Fibroblast of skin of left quadriceps (primary cell): ENCODE measurements at regions not wholly inside any gene's neighbourhood (a gene's known extent, or its start where the extent isn't known, plus 50 kb on each side); places are given as distances from the start of the nearest gene placed in this dataset.

Source experiments
- DNase-seq, 2 experiments: peaks; one replicate each; pipeline ENCODE4 v3.0.0-alpha.2; 2013; ENCODE audit warnings: low read depth in 2 of 2

DNA sequence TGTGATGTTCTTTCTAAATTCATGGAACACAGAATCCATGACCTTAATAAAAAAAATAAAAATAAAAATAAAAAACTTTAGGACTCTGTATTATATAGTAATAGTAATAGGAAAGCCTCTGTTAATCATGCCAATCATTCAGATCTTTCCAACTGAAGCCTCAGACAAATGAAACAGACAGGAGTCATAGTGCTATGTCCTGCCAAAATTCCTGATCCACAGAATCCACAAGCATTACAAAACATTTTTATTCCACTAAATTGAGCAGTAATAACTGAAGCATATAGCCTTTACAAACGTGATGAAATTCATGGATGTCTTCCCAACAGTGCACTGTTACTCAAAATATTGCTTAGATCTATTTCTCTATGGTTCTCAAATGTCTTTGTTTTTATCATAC, 820.6 kb upstream of the PCDH9 start:
- no peak for DNase-seq

DNA sequence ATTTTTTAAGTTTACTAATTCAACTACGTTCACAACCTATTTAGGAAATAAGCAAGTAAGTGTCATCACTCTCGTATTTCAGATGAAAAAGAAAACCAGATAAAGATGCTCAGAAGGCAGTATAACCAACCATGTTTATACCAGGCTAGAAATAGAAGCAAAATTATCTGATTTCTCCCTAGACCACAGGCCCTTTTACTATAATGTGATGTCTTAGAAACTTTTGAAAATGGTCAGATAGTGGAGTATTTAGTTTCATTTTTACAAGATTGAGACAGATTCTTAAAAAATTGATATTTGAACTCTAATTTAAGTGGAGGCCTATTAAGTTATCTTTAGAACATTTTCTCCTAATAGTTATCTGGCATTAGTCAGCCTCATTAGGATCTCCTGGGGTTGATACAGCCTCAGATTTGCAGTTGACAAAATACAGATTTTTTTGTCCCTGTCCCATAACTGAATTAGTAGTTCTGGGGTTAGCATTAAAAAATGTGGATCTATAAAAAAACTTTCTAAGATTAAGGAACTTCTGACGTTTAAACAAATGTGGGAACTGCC, 818.7 kb upstream of the PCDH9 start:
- no peak for DNase-seq

DNA sequence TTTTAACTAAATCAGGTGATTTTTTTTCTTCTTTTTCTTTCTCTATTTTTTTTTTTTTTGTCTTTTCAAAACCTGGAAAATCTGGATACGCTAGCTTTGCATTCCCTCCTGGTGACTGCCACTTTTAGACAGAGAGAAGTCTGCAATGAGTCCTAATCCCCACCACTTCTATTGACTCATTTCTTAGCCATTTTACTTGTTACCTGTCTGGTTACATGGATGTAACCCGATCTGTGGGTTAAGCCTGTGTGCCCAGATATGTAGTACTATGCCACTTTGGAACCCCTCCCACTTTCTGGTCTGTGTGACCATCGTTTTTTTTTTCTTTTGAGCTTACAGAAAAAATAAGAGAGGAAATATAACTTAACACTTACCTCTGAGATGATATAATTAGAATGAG, 817.8 kb upstream of the PCDH9 start:
- no peak for DNase-seq

DNA sequence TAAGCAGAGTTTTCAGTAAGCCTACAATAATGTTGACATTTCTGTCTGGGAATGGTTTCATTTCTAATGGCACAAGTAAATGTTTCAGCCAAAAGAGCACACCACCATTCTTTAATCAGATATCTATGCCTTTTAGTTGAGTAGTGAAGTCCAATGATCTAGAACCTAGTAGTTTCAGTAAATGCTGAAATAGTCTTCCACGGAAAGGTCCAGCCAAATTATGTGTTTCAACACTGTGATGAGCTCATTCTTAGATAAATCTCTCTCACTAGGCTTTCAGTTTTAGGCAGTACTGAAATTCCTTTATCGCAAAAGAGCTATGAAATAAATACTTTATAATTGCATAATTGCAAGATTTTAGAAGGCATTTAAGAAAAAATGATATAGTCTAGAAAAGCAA, 816.8 kb upstream of the PCDH9 start:
- no peak for DNase-seq

DNA sequence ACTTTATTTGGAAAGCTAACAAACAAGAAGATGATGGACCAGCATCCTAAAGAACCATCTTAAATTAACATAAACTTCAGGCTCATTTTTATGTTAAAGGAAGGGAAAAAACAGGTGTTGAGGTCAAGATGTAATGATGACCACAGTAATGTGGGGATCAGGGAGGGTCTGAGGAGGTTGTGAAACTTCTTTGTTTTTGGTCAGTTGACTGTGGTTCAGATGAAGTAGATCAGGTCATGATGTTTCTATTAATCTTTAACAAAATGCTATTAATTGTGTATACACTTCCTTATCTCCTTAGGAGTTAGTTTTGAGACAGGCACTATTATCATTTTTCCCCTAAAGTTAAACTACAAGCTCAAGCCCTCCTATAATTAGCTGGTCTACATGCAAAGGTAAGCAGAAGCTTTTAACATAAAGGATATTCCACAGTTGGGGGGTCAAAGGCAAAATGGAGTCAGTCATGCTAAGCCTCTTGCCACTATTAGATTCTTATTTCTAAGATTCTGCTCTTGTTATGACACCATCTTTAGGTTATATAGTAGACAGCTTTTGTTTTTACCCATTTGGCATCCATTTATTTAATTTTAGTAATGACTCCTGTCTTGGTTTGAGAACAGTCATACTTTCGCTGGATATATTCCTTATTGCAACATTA, 800.1 kb upstream of the PCDH9 start:
- no peak for DNase-seq

DNA sequence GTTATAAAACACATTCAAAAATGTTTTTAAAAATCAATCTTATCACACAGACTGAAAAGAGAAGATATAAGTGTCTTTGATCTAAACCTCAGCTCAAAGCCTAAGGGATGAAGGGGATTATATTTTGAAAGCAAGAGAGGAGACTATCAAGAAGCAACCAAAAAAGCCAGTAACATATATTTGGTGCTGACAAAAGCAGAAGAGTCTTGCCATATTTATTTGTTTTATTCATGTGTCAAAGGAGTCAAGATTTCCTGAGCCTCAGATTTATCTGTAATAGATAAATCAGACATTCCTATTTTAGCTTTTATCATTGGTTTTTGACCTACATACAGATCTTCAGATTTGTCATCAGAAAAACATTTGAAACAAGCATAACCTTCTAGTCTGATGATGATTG, 798.6 kb upstream of the PCDH9 start:
- DNase-seq = no peak

DNA sequence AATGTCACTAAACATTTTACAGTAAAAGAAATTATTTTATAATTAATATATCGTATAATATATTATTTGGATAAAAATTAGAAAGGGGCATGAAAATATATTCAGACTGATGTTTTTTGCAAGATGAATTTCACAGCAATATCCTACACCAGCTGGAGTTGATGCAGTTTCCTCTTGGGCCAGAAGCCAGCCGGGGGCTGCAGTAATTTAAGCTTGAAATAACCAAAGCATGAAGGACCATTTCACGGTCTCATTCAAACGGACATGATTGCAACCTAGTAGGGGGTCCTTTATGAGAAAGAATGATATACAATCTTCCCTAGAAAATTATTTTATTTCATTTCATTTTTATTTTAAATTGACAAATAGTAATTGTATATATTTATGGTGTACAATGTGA, 797.2 kb upstream of the PCDH9 start:
- no peak for DNase-seq

DNA sequence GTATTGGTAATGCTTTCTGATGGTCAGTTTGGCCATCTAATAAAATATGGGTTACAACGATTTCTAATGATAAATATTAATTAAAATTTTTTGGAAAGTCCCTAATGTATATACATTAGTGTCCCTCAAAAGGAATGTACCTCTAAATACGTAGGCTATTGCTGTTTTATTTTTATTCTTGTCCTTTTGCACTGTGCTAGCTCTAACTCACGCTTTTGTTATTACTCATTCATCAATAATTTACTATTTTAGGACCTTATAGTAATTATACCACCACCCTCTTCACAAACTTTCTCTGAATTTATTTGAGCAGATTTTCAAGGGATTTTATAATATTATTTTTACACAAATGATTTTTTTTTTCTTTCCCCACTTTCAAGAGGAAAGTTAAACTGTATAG, 795.9 kb upstream of the PCDH9 start:
- DNase-seq = no peak

DNA sequence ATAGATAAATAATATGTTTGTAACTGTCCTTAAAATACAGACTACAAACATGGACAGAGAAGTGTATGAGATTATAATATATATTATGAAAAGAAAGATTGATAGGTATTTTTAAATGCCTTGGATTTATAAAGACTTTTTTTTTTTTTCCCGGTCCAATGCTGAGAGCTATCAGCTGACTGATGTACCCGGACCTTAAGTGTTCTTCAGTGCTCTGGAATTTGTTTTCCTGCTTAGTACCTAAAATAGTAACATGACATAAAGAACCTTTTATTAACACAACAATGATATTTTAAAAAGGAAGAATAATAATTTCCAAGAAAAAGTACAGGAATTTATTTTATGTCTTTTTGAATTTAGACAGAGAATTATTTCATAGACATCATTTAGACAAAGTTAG, 795.5 kb upstream of the PCDH9 start:
- DNase-seq = no peak

DNA sequence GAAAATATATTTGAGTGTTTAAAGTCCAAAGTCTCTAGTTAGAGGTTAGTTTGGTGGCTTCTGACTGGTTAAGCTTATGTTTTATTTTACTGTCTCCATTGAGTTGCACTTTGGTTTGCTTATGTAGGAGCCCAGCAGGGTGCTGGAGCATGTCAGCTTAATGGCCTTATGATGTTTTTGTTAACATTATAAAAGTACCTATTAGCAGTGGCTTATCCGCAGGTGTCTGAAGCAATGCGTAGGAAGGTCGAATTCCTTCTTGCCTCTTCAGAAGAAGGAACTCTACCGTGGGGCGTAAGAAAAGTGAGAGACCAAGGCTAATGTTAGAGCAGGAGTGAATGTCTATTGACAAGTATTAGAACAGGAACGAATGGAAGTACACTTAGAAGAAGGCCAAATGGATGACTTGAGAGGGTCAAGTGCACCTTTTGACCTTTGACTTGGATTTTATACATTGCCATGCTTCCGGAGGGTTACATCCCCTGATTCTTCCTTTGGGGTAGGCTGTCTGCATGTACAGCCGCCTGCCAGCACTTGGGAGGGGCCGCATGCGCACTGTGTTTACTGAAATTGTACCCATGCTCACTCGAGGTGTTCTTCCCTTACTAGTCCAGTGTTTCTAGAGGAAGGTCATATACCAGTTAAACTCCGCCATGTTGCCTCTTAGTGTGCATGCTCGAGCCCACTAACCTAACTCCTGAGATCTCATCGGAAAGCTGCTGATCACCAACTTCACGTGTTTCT, 793.9 kb upstream of the PCDH9 start:
- DNase-seq = no peak

DNA sequence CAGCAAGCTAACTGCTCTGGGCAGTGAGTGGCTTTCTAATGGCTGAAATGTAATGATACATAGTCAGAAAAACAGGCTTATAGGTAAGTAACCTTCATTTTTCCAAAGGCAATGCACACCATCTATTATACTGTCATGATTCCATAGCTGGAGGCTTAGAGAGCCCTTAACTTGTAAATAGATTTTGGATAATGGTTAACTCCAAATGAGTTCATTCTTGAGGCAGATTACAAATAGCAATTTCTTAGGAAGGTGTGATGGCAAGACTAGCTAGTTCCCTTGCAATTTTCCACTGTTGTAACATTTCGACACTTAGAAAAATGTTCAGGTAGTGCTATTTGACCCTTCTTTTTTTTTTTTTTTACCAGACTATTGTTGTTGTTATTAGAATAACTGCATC, 789.8 kb upstream of the PCDH9 start:
- DNase-seq = no peak

DNA sequence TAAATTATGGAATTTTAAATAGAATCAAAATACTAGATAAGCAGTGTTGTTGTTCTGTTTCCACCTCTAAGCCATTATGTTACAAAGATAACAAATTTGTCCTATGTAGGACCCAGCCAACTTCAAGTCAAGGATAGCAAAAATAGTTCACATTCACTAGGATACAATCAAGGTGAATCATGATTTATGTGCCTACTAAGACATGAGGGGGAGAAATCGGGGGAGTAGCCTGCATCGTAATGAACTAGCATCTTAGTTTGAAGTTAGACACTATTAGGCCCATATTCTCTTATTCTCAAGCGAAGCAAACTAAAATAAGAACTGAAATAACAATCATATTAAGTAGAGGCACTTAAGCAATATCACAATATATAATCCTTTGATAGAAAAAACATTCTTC, 779.4 kb upstream of the PCDH9 start:
- no peak for DNase-seq

DNA sequence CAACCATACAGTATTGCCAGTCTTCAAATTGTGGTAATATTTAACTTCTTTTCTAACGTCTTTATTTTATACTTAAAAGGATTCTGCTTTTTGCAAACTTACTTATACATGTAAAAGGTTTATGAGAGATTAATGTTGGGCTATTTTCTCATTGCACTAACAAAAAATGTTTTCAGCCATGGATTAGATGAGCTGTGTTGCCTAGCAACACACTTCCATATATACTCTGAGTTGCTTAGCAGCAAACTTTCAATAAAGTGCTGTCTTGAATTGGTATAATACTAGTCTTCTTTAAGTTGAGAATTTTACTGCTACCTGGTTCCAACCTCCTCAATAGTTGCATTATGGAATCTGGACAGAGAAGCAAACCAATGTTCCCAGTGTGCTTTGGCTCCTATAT, 777.4 kb upstream of the PCDH9 start:
- DNase-seq = no peak

DNA sequence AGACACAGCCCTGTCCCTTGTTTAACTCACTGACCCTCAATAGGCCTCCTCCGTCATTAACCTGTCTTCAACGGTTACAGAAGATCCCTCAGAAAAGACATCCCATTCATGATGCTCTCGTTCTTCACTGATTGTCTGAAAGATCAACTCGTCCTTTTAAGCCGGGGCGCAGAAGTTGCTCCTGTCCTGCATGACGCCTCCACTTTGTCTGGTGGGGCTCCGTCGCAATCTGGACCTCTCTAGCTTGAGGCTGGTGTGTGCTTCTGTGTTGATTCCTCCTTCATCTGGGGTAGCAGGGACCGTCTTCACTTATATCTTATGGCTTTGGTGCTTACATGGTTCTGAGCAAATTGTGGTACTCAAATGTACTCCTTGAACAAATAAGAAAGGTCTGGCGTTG, 766.0 kb upstream of the PCDH9 start:
- no peak for DNase-seq

DNA sequence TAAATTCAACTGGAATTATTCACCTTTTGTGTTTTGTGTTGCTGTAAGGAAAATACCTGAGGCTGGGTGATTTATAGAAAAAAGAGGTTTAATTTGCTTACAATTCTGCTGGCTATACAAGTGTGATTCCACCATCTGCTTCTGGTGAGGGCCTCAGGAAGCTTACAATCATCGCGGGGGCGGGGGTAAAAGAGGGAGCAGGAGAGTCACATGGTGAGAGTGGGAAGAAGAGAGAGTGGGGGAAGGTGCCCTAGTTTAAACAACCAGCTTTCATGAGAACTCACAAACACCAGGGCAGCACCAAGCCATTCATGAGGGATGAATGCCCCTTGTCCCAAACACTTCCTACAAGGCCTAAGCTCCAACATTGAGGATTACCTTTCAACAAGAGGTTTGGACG, 760.7 kb upstream of the PCDH9 start:
- DNase-seq = no peak

DNA sequence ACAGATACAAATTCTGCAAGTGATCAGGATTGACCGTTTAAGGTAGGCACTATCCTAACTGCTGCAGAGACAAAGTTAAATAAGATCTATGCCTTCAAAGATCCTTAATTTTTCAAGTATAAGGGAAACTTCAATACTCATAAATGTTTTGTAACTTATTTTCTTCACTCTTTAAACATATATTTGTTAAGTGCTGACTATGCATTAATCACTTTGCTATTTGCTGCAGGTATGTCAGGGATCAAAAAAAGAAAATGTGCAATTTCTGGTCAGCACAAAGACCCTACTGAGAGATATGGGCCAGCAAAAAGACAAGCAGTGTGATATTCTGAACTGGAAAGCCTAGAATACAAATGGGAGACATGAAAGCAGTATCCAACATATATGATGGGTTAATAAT, 756.1 kb upstream of the PCDH9 start:
- DNase-seq = no peak

DNA sequence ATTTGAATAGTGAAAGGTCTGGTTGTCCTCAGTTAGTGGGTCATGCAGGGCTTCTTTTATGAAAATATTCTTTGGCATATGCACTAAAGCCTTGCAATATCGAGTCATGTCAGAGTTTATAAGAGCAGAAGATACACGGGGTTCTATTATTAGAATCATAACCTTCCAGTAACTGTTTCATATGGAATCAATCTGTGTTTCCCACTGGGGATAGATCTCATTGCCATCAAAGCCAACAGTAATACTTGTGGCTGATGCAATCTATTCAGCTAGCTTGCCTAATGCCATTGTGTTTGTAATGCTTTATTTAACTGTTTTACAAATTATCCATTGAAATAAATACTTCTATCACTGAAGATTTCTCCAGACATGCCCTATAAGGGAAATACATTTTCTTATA, 746.9 kb upstream of the PCDH9 start:
- peak; percentile 56 to 63 for DNase-seq

DNA sequence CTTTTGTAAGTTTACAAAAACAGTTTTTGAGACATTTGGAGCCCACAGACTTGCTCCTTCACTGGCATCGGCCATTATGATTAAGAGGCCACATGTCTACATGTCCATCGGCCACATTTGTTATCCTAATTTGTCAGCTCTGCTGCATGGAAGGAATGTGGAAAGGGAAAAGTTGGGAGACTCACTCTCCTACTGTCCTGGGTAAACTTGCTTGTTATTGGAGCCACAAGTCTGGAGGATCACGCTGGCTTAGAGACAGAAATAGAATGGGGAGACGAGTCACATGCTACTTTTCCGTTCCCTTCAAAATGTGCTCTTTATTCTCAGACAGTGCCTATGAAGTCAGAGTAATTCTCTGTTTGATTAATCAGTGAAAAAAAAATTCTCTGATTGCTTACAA, 741.2 kb upstream of the PCDH9 start:
- no peak for DNase-seq

DNA sequence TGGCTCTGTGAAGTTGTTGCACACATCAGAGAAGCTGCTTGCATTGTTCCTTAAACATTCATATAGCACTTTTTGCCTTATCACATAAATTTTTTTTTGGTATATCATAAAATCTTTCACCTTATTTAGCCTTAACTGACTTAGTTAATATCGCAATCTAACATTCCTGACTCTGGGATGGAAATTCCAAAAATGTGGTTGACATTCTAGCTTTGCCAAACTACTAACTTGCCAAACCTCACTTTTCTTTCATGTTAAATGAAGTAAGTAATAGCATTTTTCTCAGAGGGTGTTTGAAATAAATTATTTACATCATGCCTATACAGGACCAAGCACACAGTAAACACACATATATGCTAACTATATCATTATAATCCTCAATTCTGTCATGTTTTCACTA, 736.9 kb upstream of the PCDH9 start:
- DNase-seq = peak; percentile 20 to 33

DNA sequence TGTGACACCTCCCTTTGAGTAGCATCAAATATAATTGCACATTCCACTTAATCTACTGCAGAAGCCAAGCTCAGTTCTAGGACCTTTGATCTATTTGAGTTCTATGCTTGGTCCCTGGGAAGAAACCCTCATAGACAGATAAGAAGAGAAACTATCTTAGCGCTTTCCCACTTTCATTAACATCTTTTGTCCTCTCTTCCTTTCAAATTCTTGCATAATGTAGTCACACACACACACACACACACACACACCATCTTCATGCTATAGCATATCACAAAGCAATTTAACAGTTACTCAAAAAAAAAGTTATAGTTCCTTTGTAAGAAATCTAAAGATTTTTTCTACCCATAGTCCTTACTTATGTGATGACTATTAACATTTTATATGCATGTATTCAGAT, 735.9 kb upstream of the PCDH9 start:
- no peak for DNase-seq

DNA sequence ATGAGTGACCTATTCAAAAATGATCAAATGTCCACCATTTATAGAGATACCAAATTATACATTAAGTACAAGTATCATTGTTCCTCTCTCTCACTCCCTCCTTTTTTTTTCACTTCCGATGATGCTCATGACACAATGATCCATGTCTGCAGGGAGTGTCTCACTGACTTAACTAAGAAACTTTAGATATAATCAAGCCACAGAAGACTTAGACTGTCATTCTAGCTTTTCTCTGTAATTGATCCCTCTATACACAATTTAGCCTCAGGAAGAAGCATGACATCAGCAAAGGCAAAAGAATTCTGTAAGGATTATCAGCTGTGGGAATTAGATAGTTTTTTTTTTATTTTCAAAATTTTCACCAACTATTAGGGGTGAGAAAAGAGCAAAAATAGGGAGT, 734.9 kb upstream of the PCDH9 start:
- no peak for DNase-seq

DNA sequence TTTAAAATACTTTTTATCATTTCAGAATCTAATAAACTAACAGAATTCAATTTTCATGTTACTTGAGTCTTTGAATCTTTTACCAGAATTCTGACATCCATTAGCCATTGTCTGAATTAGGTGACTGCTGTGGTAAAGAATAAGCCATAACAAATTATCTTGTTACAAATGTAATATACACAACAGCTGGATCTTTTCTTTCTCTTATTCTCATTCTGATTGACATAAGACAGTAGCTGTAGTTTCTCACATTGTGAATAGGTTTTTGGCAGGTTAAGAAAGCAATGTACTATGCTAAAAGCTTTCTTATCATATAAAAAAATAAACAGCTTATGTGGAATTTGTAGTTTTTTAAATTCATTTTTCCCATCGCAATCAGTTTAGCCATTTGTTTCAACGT, 734.0 kb upstream of the PCDH9 start:
- no peak for DNase-seq

DNA sequence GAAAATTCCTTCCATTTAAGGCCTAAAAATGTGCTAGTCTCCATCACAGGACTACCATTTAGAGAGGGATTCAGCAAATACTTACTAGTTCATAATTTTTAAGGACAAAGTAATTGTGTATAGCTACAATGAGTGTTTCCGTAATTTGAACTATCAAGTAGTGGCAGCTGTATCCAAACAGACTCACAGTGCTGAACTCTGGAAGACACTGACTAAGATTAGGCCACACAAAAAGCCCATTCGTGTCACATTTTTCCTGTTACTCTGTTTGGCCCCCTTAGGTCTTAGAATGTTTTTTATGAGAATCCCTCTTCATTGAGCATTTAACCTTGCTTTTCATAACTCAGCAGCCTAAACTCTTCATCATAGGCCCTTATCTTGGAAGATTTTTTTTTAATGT, 731.2 kb upstream of the PCDH9 start:
- no peak for DNase-seq

DNA sequence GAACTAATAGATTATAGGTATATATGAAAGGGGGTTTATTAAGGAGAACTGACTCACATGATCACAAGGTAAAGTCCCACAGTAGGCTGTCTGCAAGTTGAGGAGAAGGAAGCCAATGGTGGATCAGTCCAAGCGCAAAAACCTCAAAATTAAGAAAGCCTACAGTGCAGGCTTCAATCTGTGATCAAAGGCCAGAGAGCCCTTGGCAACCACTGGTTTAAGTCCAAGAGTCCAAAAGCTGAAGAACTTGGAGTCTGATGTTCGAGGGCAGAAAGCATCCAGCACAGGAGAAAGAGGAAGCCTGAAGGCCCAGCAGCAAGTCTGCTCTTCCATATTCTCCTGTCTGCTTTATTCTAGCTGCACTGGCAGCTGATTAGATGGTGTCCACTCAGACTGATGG, 721.3 kb upstream of the PCDH9 start:
- DNase-seq = no peak
